ENCODE measurements at regions not wholly inside any gene's neighbourhood (a gene's known extent, or its start where the extent isn't known, plus 50 kb on each side); places are given as distances from the start of the nearest gene placed in this dataset.
A peak's percentile ranks its signal among the peaks of the same experiment; 100 is the strongest.

GRCh38 chr6:40312213-40313015 is 274.8 kb downstream of the LRFN2 start:
- DNase-seq (ENCODE audit: low read depth) = no peak

GRCh38 chr6:40308533-40309306 is 278.4 kb downstream of the LRFN2 start:
- DNase-seq (ENCODE audit: low read depth) = peak; percentile 3

- DNase-seq (ENCODE audit: low read depth) = no peak
These were observed 279.5 kb downstream of the LRFN2 start for GRCh38 chr6:40307712-40308111.

GRCh38 chr6:40302856-40303454 is 284.2 kb downstream of the LRFN2 start:
- DNase-seq (ENCODE audit: low read depth) = no peak

GRCh38 chr6:40299681-40300080 is 287.5 kb downstream of the LRFN2 start:
- no peak for DNase-seq (ENCODE audit: low read depth)

GRCh38 chr6:40298207-40298606 is 289.0 kb downstream of the LRFN2 start:
- DNase-seq (ENCODE audit: low read depth) = no peak

GRCh38 chr6:40295251-40295950 is 291.8 kb downstream of the LRFN2 start:
- no peak for DNase-seq (ENCODE audit: low read depth)

GRCh38 chr6:40293460-40294185 is 293.5 kb downstream of the LRFN2 start:
- DNase-seq (ENCODE audit: low read depth) = no peak

GRCh38 chr6:40293060-40293459 is 294.1 kb downstream of the LRFN2 start:
- DNase-seq (ENCODE audit: low read depth) = no peak

- DNase-seq (ENCODE audit: low read depth) = no peak
These were observed 296.3 kb downstream of the LRFN2 start for GRCh38 chr6:40290816-40291215.

GRCh38 chr6:40288919-40289318 is 298.2 kb downstream of the LRFN2 start:
- DNase-seq (ENCODE audit: low read depth) = no peak

- no peak for DNase-seq (ENCODE audit: low read depth)
These were observed 299.8 kb downstream of the LRFN2 start for GRCh38 chr6:40287296-40287850.

- no peak for DNase-seq (ENCODE audit: low read depth)
These were observed 300.4 kb downstream of the LRFN2 start for GRCh38 chr6:40286721-40287120.

GRCh38 chr6:40285996-40286395 is 301.2 kb downstream of the LRFN2 start:
- DNase-seq (ENCODE audit: low read depth) = no peak

GRCh38 chr6:40285535-40285934 is 301.6 kb downstream of the LRFN2 start:
- DNase-seq (ENCODE audit: low read depth) = no peak

- no peak for DNase-seq (ENCODE audit: low read depth)
These were observed 304.2 kb downstream of the LRFN2 start for GRCh38 chr6:40282986-40283385.

- no peak for DNase-seq (ENCODE audit: low read depth)
These were observed 305.8 kb downstream of the LRFN2 start for GRCh38 chr6:40281402-40281801.

GRCh38 chr6:40280231-40280630 is 306.9 kb downstream of the LRFN2 start:
- no peak for DNase-seq (ENCODE audit: low read depth)

GRCh38 chr6:40276141-40276540 is 311.0 kb downstream of the LRFN2 start:
- DNase-seq (ENCODE audit: low read depth) = no peak

GRCh38 chr6:40274058-40274457 is 313.1 kb downstream of the LRFN2 start:
- no peak for DNase-seq (ENCODE audit: low read depth)

GRCh38 chr6:40268614-40269013 is 318.6 kb downstream of the LRFN2 start:
- DNase-seq (ENCODE audit: low read depth) = no peak

Data from fibroblast of gingiva (primary cell).